GF-D8 (cell line): ENCODE measurements at regions not wholly inside any gene's neighbourhood (a gene's known extent, or its start where the extent isn't known, plus 50 kb on each side); places are given as distances from the start of the nearest gene placed in this dataset.

Experiments used
- DNase-seq: peaks from one replicate; lab custom pipeline; 2025; lab: John Stamatoyannopoulos, UW

DNA sequence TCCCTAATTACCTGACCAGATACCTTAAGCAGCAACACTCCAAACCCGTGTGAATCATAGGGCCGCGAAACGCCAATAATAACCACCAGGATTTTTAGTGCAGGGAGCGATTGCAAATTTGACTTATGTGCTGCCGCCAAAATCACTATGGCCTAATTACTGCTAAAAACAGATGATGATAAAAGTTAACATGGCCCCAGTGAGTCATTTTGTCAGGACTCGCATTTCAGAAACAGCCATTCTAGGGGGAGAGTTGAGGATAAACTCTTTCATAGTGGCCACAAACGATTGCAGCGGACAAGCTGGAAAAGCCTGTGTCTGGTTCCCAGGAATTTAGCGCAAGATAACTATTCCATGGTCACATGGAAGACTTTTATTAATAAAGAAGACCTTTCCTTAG is 103.4 kb downstream of the HLX start:
- no peak for DNase-seq

DNA sequence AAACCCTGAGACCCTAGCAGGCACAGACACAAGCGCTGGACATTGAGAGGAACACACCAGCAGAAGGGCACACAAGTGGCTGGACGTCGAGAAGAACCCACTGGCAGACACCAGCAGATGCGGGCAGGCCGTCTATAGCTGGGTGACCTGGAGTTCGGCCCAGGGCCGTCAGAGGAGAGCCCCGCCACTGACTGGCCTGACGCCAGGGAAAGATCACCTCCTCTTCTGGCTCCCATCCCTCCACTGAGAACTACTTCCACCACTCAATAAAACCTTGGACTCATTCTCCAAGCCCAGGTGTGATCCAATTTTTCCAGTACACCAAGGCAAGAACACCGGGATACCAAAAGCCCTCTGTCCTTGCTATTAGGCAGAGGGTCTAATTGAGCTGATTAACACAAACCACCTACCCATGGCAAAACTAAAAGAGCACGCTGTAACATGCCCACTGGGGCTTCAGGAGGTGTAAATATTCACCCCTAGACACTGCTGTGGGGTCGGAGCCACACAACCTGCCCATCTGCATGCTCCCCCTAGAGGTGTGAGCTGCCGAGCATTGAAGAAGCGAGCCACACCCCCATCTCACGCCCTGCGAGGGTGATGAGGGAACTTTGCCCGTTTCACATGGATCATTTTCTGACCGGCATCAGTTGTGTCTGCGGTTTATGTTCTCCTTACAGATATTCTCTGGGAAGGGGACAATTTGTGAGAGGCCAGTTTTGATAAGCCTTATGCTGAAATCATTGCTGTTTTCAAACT is 104.8 kb downstream of the HLX start:
- DNase-seq = no peak

DNA sequence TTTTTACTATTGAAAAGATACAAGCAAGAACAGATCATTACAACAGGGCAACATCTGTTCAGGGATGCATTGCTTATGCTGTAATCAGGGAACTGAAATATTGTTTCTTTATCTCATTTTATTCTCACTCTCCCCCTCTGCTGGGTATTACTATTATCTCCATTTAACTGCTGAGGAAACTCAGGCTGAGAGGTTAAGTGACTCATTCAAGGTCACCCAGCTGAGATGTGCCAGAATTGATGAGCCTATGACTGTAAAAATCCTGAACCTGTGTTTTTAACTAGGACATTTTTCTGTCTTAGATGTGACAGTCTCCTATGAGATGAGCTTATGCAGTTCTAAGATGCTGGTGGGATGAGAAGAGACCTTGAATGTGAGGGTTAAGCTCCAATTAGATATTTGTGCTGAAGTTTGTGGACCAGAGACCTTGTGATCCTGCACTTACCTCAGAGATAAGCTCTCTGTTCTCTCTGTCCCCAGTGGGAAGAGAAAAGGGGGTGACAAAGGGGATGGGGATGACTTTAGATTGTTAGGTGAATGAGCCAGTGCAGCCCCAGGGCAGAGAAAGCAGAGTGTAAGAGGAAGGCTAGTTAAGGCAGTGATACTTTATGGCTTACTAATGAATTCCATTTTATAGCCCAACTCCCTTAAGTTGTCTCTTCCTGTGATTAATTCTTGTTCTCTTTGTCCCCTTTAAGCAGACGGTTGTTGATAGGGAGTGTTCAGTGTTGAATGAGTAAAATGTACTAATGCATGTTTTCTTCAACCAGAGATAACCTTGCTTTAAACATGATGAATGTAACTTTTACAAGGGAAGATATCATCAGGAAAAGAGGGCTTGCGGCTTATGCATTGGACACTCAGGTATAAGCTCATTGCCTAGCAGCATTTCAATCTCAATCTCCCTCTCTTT is 111.4 kb downstream of the HLX start:
- no peak for DNase-seq

DNA sequence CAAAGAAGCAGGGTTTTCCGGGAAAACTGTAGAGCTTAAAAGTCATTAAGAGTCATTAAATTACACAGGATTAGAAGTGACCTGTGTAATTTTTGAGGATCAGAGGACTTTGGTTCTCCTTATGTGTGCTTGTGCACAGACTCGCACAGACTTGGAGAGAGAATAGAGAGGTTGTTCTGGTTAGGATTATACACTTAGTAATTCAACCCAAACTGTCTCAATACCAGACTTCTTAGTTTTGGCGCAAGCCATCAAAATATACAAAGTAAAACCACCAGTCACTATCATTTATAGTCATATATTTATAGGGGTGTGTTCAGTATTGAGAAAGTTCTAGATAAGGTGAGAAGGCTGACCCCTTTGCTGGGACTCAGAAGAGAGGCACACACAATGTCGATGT is 112.3 kb downstream of the HLX start:
- DNase-seq = no peak

DNA sequence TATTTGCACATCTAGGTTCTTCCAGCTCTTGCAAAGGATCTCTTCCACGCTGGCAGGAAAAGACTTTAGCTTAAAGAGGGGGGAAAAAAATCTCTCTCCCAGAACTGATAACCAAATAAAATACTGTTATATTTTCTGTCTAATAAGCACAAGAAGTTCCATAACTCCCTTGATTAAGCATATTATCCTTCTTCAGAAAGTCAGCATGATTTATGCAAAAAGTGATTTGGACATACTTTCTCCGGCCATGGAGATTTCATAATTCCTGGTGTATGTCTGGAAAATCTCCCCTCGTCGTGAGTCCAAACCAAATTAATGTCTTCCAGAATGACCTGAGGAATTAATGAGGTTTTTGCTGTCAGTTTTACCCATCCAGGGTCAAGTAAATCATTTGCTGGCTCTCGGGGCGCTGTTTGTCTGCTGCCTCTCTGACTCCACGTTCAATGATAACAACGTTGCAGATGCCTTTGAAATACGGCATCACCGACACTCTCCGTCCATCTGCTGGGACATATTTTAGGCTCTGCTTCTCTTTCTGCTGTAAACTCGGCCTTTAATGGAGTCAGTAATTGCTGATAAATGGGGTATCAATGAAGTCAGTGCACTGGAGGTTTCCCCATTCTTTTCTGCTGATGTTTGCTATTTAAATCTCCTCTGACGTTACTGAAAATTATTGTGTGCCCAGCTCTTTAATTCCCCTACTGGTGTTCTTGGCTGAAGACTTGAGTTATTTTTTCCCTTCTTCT is 112.9 kb downstream of the HLX start:
- DNase-seq = no peak

DNA sequence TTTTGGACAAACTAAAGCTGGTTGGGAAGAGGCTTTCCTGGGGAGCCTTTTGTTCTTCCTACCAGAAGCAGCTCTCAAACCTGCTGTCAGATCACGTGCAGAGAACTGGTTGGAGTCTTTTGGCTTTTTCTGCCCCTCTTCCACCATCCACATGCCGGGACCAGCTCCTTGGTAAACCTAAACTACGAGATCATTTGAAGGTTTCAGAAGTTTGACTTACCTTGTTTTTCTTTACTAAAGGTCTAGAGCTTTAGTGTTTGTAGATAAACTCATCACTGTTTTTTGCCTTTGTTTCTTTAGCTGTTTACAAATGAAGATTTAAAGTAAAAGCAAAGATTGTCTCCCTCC is 113.4 kb downstream of the HLX start:
- no peak for DNase-seq

DNA sequence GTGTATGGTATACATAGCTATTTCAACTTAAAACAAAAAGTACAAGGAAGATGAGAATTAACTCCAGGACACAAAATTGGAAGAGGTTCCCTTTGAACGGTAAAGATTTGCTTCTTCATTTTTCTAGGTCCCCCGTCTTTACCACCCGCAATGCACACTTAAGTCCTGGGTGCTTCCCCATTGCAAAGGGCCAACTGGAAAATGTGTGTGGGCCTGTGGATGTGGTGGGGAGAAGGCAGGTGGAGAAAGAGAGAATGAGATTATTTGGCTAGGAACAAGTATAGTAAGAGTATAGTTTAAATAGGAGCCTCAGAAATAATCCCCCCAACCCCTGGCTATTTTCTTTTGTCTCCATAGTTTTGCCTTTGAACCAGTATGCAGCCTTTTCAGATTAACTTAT is 115.4 kb downstream of the HLX start:
- no peak for DNase-seq

DNA sequence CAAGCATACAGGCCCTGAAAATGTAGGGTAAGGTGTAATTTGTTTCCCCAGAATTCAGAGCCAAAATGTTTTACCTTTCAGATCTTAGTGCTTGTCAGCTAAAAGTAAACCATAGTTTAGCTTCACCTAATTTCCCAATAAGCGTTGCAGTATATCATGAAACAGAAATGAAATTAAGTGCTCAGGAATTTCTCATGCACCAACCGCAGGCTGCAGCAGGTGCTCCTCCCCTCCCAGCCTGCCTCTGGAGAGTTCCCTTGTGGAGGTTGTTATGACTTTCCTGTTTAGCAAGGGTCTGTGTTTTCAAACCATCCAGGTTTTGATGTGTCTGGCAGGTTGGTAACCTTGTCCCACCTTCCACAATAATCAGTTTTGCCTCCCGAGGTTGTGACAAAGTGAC is 118.5 kb downstream of the HLX start:
- no peak for DNase-seq

DNA sequence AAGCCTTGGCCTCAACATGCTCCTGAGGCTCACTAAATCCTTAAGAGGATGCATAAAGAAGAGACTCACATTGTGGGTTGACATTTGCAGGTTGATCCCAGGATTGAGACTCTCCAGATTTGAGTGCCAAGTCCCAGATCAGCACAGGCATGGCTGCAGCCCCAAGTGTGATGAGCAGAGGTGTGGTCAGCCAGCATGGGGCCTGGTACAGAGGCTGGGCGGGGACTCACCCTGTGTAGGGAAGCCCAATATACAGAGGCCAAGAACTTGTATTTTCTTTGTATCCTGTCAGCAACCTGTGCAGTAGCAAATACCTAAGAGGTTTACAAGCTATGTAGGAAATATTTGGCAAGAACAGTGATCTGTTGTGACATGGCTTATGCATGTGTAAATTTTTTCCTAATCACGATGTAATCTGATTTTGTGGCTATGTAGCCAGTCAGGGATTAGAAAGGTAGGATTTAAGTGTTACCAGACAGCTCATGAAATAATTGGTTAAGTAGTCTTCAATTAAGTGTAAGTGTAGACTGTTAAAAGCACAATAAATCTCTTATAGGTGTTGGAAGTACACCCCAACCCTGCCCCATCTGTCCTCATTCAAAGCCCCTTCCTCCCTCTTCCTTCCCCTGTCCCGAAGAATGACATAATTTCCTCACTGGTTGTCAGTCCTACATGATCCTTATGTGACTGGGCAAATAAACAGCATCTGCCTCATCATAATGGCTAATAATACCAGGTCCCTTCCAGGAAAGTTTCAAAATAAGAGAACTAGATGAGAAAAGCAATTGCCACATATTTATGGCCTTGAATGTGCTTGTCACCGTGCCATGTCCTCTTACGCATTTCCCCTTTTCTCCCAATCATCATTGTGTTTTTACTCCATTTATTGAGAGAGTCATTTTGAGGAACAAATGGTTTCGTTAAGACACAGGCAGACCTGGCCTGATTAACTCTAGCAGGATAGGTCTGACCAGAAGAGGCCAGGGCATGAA is 120.9 kb downstream of the HLX start:
- DNase-seq = peak; percentile 69

DNA sequence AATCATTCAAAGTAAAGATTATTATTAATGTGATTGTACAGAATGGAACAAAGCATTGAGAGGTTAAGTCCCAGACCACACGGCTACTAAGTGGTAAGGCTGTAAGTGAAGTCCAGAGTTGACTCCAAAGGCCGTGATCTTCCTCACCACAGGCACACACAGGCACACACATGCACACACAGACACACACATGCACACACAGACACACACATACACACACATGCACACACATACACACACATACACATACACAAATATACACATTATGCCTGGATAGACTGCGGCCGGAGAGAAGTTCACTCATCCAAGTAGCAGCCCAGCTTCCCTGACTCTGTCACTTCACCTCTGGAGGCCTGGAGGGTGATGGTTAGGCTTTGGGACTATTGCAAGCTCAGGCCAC is 121.9 kb downstream of the HLX start:
- DNase-seq = no peak

DNA sequence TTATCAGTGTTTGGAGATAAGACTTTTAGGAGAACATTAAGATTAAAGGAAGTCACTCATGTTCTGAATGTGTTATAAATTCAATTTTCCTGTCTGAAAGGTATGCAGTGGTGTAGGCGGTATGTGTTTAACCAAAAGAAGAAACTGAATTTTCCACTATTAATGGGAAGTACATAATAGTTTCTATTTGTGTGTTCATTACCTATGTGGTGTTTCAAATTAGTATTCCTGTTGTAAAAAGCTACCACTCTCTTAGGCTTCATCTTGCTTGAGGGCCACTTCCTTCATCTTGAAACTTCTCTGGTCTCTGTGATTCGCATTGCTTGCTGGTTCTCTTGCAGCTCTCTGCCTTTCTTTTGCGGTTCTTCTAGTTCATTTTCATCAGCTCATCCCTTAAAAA is 123.4 kb downstream of the HLX start:
- DNase-seq = no peak

DNA sequence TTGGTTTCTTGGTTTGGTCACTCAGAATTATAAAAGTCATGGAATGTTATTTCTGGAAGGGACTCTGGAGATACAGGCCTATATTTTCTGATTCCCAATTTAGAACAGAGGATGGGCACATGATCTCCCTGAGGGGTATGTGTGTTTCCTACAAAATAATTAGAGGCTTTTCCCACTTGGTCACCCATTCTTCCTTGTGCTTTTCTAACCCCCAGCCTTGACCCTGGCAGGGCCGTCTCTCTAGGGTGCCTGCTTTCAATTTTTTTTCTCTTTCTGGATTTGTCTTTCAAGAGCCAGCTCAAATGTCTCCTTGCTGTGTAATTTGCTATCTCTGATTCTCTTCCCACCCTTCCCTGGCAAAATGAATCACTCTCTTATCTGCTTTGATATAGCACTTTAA is 131.9 kb downstream of the HLX start:
- no peak for DNase-seq

DNA sequence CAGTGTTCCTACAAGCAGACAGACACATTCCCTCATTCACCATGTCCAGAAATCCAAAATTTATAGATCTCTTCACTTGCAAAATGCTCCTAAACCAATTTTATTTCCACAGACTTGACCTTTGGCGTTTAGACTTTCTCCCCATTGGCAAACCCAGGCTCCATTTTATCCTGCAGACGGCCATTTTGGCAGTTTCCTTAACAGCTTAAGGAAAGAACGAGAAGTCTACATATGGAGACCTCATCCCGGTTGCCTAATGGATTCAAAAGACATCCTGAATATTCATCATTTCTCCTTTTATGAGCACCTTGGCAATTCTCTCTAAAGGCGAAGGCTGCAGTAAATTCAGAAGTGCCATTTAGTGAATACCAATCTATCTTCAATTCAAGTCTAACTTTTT is 132.9 kb downstream of the HLX start:
- no peak for DNase-seq

DNA sequence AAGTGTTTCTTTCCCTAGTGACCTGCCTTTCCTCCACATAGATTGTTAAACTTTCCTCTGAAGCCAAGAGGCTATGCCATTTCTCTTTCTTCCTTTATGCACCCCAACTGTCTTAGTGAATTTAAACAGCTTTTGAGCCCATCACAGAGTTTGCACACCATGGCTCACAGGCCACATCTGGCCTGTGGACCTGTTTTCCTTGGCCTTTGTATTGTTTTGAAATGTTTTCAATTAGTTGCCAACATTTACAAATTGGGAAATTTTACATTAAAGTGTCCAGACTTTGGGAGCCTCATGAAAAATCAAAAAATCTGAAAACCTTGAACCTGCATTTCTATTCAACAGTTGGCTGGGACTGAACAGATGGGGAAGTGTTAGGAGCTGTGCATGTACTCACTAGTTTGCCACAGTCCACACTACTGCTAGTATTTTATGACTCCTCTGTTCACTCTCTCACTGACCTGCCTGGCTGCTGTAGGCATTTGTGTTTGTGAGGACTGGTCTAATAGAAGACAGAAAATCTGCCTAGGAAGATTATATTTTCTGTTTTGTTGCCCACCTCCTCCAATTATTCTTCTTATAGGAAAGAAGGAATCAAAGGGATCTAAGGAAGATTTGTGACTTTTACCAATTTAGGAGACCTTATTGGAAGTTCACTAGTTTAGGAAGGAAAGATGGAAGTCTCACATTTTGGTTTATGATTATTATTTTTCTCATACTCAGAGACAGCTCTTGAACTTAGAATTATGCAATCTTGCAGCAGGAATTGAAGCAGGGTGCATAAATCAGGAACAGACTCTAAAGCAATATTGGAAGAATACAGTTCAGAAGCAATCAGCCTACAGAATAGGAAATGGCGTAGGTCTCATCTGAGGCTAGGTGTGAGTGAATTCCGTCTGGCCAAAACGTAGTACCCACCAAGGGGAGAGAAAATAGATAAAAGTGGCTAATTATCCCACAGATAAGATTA is 134.7 kb downstream of the HLX start:
- DNase-seq = no peak

DNA sequence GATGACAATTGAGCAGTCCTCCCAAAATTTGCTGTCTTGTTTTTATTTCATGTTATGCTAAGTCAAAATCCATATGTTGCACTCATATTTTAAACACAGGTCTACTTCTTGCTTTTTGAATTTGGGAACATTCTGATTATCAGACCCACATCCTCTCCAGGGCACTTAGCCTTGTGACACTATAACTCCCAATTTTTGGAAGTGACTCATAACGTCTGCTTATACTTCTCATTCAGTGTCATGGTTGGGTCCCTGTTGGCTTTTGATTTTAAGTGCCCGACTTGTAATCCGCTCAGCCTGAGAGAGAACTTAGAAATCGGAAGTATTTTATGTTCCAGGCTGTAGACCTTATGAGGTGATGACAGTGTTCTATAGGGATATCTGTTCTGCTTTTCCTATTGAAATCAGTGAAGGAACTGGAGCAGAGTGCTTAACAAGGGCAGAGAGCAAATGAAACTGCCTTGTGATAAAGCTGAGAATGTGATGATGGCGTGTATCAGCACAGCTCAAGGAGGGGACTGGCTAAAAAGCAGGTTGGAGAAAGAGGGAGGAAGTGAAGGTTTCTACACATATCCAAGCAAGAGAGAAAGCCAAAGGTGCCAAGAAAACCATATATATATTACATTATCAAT is 136.0 kb downstream of the HLX start:
- no peak for DNase-seq

DNA sequence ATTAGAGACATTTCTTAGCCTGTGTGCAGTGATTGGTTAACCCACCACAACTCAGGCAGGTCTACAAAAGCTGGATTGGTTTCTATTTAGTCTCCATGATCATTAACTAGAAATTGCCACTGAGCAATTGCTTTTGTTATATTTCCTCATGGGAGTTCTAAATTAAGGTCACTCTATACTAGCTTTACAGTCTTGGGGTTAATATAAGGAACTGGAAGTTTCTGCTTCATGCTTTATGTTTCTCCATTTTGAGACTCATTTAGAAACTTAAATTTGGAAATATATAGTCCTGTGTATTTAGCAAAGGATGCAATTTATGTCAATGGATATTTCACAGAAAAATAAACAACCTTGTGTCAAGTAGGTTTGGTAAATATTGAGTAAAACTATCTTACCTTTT is 137.5 kb downstream of the HLX start:
- no peak for DNase-seq

DNA sequence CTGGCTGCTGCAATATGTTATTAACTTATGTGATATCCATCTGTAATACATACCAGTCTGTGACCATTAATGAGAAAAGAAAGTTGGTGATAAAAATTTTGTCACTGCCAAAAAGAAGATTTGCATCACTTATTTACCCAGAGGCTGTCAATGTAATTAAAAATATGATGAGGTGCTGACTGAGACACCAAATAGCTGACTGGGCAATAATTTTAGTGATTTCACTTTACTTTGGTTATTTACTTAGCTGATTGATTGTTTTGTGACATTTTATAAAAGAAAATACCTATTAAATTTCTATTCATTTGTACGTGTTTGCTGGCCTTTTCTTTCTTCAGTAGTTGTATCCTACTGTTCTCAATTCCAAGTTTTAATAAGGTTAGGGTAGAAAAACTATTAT is 139.2 kb downstream of the HLX start:
- no peak for DNase-seq

DNA sequence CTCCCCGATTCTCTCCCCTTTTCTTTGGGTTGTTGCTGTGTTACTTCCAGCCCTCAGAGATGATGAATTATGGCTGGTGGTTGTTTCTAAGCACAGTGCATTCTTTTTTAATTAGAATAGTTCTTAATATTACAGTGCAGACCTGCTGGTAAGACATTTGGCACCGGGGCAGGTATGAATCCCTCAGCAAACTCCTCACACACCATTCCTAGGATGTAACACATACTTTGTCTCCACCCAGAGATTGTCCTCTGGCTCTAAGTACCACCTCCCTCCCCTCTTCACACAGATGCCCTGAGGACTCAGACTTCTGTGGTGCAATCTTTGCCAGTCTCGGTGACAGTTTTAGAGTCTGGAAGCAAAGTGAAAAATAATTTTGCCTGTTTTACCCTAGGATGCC is 143.1 kb downstream of the HLX start:
- DNase-seq = no peak

DNA sequence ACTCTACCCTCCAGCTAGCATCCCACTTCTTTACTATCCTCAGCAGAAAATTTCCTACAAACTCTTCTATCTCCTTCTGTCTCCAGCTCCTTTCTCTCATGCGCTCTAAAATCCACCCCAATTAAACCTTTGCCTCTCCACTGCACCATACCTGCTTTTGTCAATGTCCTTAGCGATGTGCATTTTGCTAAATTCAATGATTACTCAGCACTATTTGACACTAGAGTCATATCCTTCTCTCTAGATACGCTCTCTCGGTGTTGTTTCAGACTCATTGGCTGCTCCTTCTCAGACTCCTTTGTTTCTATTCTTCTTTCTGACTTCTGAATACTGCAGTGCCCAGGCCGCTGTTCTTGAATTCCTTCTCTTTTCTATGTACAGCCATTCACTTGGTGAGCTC is 144.2 kb downstream of the HLX start:
- DNase-seq = no peak

DNA sequence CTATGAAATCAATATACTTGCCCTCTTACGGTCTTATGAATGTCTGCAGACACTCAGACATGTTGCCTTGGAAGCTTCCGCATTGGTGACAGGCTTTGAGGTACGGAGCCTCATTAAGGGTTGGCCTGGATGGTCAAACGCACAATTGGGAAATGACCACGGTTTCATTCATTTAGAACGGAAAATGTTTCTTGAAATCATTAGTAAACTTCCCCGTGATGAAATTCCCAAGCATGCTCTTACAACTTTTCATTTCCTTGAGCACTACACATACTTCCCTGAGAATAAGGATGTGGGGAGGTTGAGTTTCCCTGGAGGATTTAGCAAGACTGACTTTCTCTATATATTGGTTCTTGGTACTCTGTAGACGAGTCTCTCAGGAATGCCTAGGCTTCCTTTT is 146.3 kb downstream of the HLX start:
- DNase-seq = no peak
